ENCODE measurements at regions not wholly inside any gene's neighbourhood (a gene's known extent, or its start where the extent isn't known, plus 50 kb on each side); places are given as distances from the start of the nearest gene placed in this dataset.

- TF ChIP-seq CTCF (conservative IDR thresholded peaks at IDR 0.05; ENCODE audit: low read depth, low read length) (no peak), EZH2 (IDR thresholded peaks at IDR 0.05; ENCODE audit: borderline replicate concordance, low read depth, low read length, poor library complexity, severe bottlenecking) (no peak)
Measured at GRCh38 chr10:30118590-30118989, 59.2 kb upstream of the JCAD start.

Data from A673 (cell line).